Endothelial cell of umbilical vein (primary cell): ENCODE measurements at regions not wholly inside any gene's neighbourhood (a gene's known extent, or its start where the extent isn't known, plus 50 kb on each side); places are given as distances from the start of the nearest gene placed in this dataset.

Experiments used
- CTCF ChIP-seq, 2 donors: IDR thresholded peaks; 1 replicate in 1 of 2; 2 replicates in 1 of 2; pipeline ENCODE4 v1.5.1; 2011; ENCODE audit warnings: low read length in 2 of 2, mild to moderate bottlenecking in 2 of 2, moderate library complexity in 2 of 2, control low read depth in 1 of 2, inconsistent platforms in 1 of 2, low read depth in 1 of 2; ENCODE audit not compliant: insufficient read depth in 1 of 2; ENCODE audit errors: extremely low read depth in 1 of 2
- EZH2 ChIP-seq: IDR thresholded peaks from 2 replicates; pipeline ENCODE4 v1.6.1; 2012; ENCODE audit warnings: borderline replicate concordance, low read depth, mild to moderate bottlenecking, moderate library complexity, low read length, inconsistent platforms; ENCODE audit not compliant: severe bottlenecking
- FOS ChIP-seq: IDR thresholded peaks from 2 replicates; pipeline ENCODE4 v1.6.1; 2011; ENCODE audit warnings: mild to moderate bottlenecking, low read length, moderate library complexity, borderline replicate concordance; ENCODE audit not compliant: insufficient read depth
- MAX ChIP-seq: IDR thresholded peaks from 2 replicates; pipeline ENCODE4 v1.6.1; 2011; ENCODE audit not compliant: insufficient read depth, insufficient read length
- MYC ChIP-seq: IDR thresholded peaks from one replicate; pipeline ENCODE4 v1.6.1; 2011; ENCODE audit warnings: mild to moderate bottlenecking, low read depth, low read length
- POLR2A ChIP-seq: IDR thresholded peaks from 2 replicates; pipeline ENCODE4 v1.6.1; 2012; ENCODE audit warnings: low read depth, mild to moderate bottlenecking, control low read depth, low read length
- POLR2AphosphoS5 ChIP-seq: IDR thresholded peaks from 2 replicates; pipeline ENCODE4 v1.6.1; 2012; ENCODE audit warnings: low read depth, mild to moderate bottlenecking, control low read depth, low read length, moderate library complexity; ENCODE audit not compliant: insufficient read depth

- TF ChIP-seq CTCF (IDR thresholded peaks at IDR 0.05; ENCODE audit: extremely low read depth in 1 of 2, insufficient read depth in 1 of 2, low read depth in 1 of 2, low read length in 2 of 2) (no peak), MAX (no peak), FOS (no peak), MYC (no peak), POLR2A (no peak), EZH2 (peak; percentile 30), POLR2AphosphoS5 (no peak)
Measured at GRCh38 chr6:28789553-28790083, 134.2 kb downstream of the TRIM27 start.
